ENCODE measurements at regions not wholly inside any gene's neighbourhood (a gene's known extent, or its start where the extent isn't known, plus 50 kb on each side); places are given as distances from the start of the nearest gene placed in this dataset.

GRCh38 chr7:86980223-86980622, 79.2 kb downstream of the ELAPOR2 start:
- Mint-ChIP-seq H3K4me3 (no peak overlapping the region), H3K27me3 (ENCODE audit: low read depth in 3 of 3) (no peaks in the 10 kb centered on the region), H3K27ac (no peak overlapping the region), H3K9me3 (peaks cover 3 to 17% (median 13%) of the 10 kb centered on the region in 7 donors), H3K36me3 (no peaks in the 10 kb centered on the region), H3K4me1 (no peaks in the 10 kb centered on the region)
- no peaks in the 10 kb centered on the region for H3K27me3 ChIP-seq (ENCODE audit: control insufficient read depth in 2 of 2, insufficient read depth in 2 of 2, low read length in 2 of 2)
- DNase-seq, result no peak
- no peak overlapping the region for H2AFZ ChIP-seq (ENCODE audit: insufficient read depth, low read depth, low read length, poor library complexity, severe bottlenecking)
- no peaks in the 10 kb centered on the region for H4K20me1 ChIP-seq (ENCODE audit: insufficient read depth, low read length)
- no peak overlapping the region for H3K9ac ChIP-seq (ENCODE audit: insufficient read depth, low read length, poor library complexity, severe bottlenecking)
- H3K27ac ChIP-seq (ENCODE audit: low read depth in 1 of 2, low read length in 2 of 2), result no peak overlapping the region
- no peaks in the 10 kb centered on the region for H3K4me1 ChIP-seq (ENCODE audit: control insufficient read depth in 1 of 2, insufficient read depth in 2 of 2, low read length in 2 of 2)
- no peak overlapping the region for H3K4me2 ChIP-seq (replicated peaks; ENCODE audit: extremely low read depth, low read length, poor library complexity, severe bottlenecking)
- no peaks in the 10 kb centered on the region for H3K79me2 ChIP-seq (ENCODE audit: insufficient read depth, low read length)
- no peaks in the 10 kb centered on the region for H3K36me3 ChIP-seq (replicated peaks in 1 of 2; ENCODE audit: control insufficient read depth in 1 of 2, insufficient read depth in 2 of 2, low read length in 2 of 2)
- intact Hi-C loops (cut with micrococcal nuclease), result no loop called here
- no peak overlapping the region for H3K4me3 ChIP-seq (replicated peaks in 1 of 3; ENCODE audit: low read depth in 2 of 3, low read length in 3 of 3)
- H3K9me3 ChIP-seq (replicated peaks in 1 of 2; ENCODE audit: control insufficient read depth in 1 of 2, insufficient read depth in 1 of 2, low read length in 2 of 2), result peaks cover 0 to 5% of the 10 kb centered on the region in 2 donors
- 73% methylated on average over 3 of the region's 3 CpGs for WGBS (ENCODE audit: insufficient coverage)
- TF ChIP-seq, protein P1, sequence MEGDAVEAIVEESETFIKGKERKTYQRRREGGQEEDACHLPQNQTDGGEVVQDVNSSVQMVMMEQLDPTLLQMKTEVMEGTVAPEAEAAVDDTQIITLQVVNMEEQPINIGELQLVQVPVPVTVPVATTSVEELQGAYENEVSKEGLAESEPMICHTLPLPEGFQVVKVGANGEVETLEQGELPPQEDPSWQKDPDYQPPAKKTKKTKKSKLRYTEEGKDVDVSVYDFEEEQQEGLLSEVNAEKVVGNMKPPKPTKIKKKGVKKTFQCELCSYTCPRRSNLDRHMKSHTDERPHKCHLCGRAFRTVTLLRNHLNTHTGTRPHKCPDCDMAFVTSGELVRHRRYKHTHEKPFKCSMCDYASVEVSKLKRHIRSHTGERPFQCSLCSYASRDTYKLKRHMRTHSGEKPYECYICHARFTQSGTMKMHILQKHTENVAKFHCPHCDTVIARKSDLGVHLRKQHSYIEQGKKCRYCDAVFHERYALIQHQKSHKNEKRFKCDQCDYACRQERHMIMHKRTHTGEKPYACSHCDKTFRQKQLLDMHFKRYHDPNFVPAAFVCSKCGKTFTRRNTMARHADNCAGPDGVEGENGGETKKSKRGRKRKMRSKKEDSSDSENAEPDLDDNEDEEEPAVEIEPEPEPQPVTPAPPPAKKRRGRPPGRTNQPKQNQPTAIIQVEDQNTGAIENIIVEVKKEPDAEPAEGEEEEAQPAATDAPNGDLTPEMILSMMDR (IDR thresholded peaks at IDR 0.05), result no peak

GRCh38 chr7:86978808-86979506, 80.5 kb downstream of the ELAPOR2 start:
- Histone ChIP-seq H4K20me1 (ENCODE audit: insufficient read depth, low read length) (no peaks in the 10 kb centered on the region), H3K9me3 (replicated peaks in 1 of 2; ENCODE audit: control insufficient read depth in 1 of 2, insufficient read depth in 1 of 2, low read length in 2 of 2) (peaks cover 0 to 5% of the 10 kb centered on the region in 2 donors), H3K9ac (ENCODE audit: insufficient read depth, low read length, poor library complexity, severe bottlenecking) (no peak overlapping the region), H3K36me3 (replicated peaks in 1 of 2; ENCODE audit: control insufficient read depth in 1 of 2, insufficient read depth in 2 of 2, low read length in 2 of 2) (no peaks in the 10 kb centered on the region), H3K27me3 (ENCODE audit: control insufficient read depth in 2 of 2, insufficient read depth in 2 of 2, low read length in 2 of 2) (no peaks in the 10 kb centered on the region), H3K4me3 (replicated peaks in 1 of 3; ENCODE audit: low read depth in 2 of 3, low read length in 3 of 3) (no peak overlapping the region), H2AFZ (ENCODE audit: insufficient read depth, low read depth, low read length, poor library complexity, severe bottlenecking) (no peak overlapping the region), H3K79me2 (ENCODE audit: insufficient read depth, low read length) (no peaks in the 10 kb centered on the region), H3K27ac (ENCODE audit: low read depth in 1 of 2, low read length in 2 of 2) (no peak overlapping the region), H3K4me2 (replicated peaks; ENCODE audit: extremely low read depth, low read length, poor library complexity, severe bottlenecking) (no peak overlapping the region), H3K4me1 (ENCODE audit: control insufficient read depth in 1 of 2, insufficient read depth in 2 of 2, low read length in 2 of 2) (no peaks in the 10 kb centered on the region)
- Mint-ChIP-seq H3K4me3 (no peak overlapping the region), H3K27me3 (ENCODE audit: low read depth in 3 of 3) (no peaks in the 10 kb centered on the region), H3K27ac (no peak overlapping the region), H3K9me3 (peaks cover 2 to 13% (median 4%) of the 10 kb centered on the region in 7 donors), H3K4me1 (no peaks in the 10 kb centered on the region), H3K36me3 (no peaks in the 10 kb centered on the region)
- intact Hi-C loops (cut with micrococcal nuclease), result no loop called here
- DNase-seq, result no peak
- TF ChIP-seq, protein P1 (IDR thresholded peaks at IDR 0.05), result no peak
- WGBS (ENCODE audit: insufficient coverage), result no CpG with 5 or more reads among the region's 3 CpGs

Measured in CD14-positive monocyte (primary cell).